ENCODE measurements at regions not wholly inside any gene's neighbourhood (a gene's known extent, or its start where the extent isn't known, plus 50 kb on each side); places are given as distances from the start of the nearest gene placed in this dataset.

DNA sequence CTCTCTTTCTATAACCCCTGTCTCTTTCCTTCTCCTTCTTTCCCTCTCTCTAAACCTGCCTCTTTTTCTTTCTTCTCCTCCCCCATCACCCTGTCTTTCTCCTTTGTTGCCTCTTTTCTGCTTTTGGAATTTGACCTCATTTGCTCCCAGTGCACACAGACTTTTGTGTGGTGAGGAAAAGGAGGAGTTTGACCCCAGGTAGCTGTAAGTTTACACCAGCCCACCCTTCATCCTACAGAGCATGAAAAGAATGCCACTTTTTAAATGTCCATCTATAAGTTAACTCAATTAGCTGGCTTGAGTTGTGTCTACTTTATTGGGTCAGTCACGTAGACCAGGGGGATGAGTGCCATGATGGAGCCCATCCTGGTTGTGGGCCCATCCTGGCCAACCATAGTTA, 146.8 kb upstream of the SLC38A2 start:
- TF ChIP-seq, protein P1, sequence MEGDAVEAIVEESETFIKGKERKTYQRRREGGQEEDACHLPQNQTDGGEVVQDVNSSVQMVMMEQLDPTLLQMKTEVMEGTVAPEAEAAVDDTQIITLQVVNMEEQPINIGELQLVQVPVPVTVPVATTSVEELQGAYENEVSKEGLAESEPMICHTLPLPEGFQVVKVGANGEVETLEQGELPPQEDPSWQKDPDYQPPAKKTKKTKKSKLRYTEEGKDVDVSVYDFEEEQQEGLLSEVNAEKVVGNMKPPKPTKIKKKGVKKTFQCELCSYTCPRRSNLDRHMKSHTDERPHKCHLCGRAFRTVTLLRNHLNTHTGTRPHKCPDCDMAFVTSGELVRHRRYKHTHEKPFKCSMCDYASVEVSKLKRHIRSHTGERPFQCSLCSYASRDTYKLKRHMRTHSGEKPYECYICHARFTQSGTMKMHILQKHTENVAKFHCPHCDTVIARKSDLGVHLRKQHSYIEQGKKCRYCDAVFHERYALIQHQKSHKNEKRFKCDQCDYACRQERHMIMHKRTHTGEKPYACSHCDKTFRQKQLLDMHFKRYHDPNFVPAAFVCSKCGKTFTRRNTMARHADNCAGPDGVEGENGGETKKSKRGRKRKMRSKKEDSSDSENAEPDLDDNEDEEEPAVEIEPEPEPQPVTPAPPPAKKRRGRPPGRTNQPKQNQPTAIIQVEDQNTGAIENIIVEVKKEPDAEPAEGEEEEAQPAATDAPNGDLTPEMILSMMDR (conservative IDR thresholded peaks at IDR 0.05; ENCODE audit: low read depth, low read length) = no peak
- no peak for TF ChIP-seq EZH2 (IDR thresholded peaks at IDR 0.05; ENCODE audit: borderline replicate concordance, low read depth, low read length, poor library complexity, severe bottlenecking)
